ENCODE measurements at regions not wholly inside any gene's neighbourhood (a gene's known extent, or its start where the extent isn't known, plus 50 kb on each side); places are given as distances from the start of the nearest gene placed in this dataset.
"Not testable (repeated sequence)": the region's sequence is repeated elsewhere in the genome, so short reads cannot be mapped to it uniquely, and the experiment has no call there.

DNA sequence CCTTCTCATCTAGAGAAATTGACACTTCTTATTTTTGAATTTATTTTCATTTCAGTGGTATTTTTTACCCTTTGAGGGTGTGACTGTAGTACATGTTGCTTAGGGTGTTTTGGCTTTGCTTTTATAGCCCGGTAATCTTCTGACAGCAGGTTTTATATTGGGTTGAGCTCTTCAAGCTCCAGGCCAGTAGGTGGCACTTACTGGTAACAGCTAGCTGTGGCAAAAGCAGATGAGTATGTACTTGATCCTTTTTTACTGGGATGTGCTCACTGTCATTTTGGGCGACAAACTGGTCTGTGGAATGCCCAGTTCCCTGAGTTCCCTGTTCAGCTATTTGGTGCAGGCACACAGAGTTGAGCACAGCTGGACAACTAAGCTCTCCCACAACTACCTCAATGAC lies 916.2 kb upstream of the B3GALT2 start:
- DNase-seq (ENCODE audit: low read depth, low spot score) = no peak

DNA sequence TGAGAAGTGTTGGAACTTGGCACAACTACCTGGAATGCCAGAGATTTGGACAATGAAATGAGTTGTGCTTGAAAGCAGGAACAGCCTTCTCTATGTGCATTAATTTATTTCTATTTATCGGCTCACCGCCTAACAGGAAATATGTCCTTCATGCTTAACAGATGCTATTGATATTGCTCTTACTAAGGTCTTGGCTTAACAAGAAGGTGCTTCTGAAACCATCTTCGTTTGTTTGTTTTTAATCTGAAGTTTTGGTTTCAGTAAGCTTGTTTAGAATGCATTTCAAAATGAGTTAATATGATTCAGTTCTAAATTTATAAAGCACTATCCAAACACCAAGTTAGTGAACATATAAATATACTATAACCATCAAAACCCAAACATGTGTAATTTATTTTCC lies 898.3 kb upstream of the B3GALT2 start:
- DNase-seq (ENCODE audit: low read depth, low spot score) = no peak

- DNase-seq (ENCODE audit: low read depth, low spot score) = no peak
Measured at GRCh38 chr1:194081444-194081843, 895.0 kb upstream of the B3GALT2 start.

- DNase-seq (ENCODE audit: low read depth, low spot score) = no peak
Measured at GRCh38 chr1:194080826-194081225, 894.4 kb upstream of the B3GALT2 start.

- no peak for DNase-seq (ENCODE audit: low read depth, low spot score)
Measured at GRCh38 chr1:194078765-194079164, 892.4 kb upstream of the B3GALT2 start.

- DNase-seq (ENCODE audit: low read depth, low spot score) = peak; percentile 9
Measured at GRCh38 chr1:194076646-194077045, 890.2 kb upstream of the B3GALT2 start.

DNA sequence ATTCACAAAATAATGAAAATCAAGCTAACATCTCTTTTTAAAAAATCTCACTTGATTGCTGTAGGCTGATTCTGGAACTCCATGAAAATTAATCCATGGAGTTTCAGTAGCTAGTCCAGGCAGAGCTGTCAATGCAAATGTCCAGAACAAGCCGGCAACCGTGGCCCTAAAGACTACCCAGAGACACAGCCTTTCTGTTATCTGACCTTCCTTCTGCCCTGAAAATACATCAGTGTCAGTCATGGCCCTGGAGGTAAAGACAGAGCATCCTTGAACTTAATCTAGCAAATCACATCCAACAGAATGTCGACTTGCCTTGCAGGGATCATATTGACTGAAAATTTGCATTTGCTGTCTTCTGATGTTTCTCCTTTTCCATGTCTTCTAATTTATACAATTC lies 887.4 kb upstream of the B3GALT2 start:
- no peak for DNase-seq (ENCODE audit: low read depth, low spot score)

DNA sequence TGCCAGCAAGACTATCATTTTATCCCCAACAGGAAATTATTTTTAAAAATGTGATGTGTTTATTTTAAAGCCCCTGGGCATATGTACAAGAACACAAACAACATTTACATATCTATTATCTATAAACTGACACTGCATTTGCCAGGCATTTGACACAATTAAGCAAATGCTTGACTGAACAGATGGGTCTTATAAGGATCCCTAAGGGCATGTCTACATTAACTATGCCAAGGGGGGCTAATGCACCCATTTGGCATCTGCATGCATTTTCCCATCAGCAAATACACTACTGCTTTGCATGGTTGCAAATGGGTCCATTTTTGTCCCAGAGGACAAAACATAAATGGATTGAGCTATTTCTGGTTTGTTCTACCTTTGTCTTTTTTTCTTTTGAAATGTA lies 884.8 kb upstream of the B3GALT2 start:
- DNase-seq (ENCODE audit: low read depth, low spot score) = no peak

GRCh38 chr1:194069831-194070218 lies 883.4 kb upstream of the B3GALT2 start:
- no peak for DNase-seq (ENCODE audit: low read depth, low spot score)

- DNase-seq (ENCODE audit: low read depth, low spot score) = no peak
Measured at GRCh38 chr1:194069168-194069830, 882.9 kb upstream of the B3GALT2 start.

GRCh38 chr1:194068446-194069167 lies 882.2 kb upstream of the B3GALT2 start:
- DNase-seq (ENCODE audit: low read depth, low spot score) = no peak

DNA sequence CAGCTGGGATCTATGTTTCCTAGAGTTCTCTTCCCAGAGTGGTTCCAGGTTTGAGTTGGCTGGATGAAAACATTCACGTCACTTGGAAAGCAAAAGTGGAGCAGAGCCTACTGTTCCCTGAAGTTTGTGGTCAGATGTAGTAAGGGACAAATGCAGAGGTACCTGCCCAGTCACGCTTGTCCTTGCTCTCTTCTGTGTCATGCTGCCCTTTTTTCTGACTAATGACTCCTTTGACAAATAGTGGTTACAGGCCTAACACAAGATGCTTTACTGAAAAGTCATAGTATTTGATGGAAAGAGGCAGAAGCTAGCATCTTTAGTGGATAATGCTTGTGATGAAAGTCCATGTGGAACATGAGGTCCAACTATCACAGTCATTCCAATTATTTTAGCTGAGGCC lies 881.4 kb upstream of the B3GALT2 start:
- no peak for DNase-seq (ENCODE audit: low read depth, low spot score)

GRCh38 chr1:194062962-194063361 lies 876.5 kb upstream of the B3GALT2 start:
- DNase-seq (ENCODE audit: low read depth, low spot score) = no peak

- no peak for DNase-seq (ENCODE audit: low read depth, low spot score)
Measured at GRCh38 chr1:194062526-194062925, 876.1 kb upstream of the B3GALT2 start.

DNA sequence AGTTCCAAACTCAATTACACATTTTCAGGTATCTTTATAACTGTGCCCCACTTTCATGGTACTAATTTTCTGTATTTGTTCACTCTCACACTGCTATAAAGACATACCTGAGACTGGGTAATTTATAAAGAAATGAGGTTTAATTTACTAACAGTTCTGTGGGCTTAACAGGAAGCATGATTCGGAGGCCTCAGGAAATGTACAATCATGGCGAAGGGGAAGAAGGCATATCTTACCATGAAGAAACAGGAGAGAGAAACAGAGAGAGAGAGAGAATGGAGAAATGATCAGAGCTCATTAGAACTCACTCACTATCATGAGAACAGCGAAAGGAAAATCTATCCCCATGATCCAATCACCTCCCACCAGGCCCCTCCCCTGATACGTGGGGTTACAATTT lies 874.1 kb upstream of the B3GALT2 start:
- DNase-seq (ENCODE audit: low read depth, low spot score) = no peak

DNA sequence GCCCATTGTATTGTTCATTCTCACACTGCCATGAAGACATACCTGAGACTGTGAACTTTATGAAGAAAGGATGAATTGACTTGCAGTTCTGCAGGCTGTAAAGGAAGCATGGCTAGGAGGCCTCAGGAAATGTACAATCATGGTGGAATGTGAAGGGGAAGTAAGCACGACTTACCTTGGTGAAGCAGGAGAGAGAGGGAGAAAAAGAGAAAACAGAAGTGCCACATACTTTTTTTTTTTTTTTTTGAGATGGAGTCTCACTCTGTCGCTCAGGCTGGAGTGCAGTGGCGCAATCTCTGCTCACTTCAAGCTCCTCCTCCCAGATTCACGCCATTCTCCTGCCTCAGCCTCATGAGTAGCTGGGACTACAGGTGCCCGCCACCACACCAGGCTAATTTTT lies 871.9 kb upstream of the B3GALT2 start:
- not testable (repeated sequence) for DNase-seq (ENCODE audit: low read depth, low spot score)

DNA sequence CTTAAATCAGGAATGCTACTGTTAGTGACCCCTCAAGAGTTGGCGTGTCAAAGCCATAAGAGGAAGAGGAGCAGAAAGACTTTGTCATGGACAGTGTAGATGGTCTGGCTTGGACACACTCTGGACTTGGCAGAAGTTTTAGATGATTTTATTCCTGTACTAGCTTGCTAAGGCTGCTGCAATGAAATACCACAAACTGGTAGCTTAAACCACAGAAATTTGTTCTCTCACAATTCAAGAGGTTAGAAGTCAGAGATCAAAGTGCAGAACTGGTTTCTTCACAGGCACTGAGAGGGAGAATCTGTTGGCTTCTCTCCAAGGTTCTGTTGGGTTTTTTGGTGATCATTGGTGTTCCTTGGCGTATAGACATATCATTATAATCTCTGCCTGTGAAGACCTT lies 869.8 kb upstream of the B3GALT2 start:
- no peak for DNase-seq (ENCODE audit: low read depth, low spot score)

DNA sequence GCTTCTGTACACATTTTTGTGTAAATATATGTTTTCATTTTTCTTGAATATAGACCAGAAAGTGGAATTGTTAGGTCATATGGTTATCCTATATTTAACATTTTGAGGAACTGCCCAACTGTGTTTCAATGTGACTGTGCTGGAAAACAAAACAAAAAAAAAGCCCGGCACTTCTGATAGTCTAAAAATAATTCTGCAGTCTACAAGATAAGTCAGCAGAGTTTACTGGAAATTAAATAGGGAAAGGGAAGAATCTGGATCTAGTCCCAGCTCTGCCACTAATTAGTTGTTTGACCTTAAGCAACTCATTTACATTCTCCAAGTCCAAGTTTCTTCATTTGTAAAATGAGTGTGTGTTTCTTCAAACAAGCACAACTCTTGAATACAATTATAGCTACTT lies 869.1 kb upstream of the B3GALT2 start:
- no peak for DNase-seq (ENCODE audit: low read depth, low spot score)

DNA sequence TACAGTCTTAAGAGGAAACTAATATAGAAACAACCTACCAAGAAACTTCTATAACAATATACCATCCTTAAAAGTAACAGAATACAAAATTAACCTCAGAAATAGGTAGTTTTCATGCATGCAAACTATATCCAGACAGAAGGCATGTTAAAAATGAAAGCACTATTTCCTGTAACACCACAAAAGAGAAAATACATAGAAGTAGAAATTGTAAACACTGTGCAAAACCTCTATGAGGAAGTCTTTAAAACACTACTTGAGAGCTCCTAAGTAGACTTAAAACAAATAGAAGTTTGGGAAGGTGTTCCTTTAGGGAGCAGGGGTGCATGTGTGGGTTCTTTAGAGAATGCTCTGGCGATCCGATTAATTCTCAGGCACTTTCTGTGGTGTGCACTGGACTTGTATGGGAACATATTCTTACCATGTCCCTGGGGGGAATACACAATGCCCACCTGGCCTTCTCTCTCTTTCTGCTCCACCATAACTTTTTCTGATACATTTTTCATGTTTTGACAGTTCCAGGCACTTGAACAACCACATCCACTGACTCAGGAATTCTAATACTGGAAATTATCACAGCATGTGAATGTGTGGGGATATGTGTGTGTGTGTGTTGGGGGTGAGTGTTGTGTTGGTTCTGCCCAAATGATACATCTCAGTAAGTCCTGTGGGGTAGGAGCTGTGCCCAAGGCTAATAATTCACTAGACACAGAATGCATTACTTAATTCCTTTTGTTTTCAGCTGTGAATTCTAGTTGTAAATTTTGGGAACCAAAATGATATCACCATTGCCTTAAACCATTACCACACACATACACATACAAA lies 866.3 kb upstream of the B3GALT2 start:
- DNase-seq (ENCODE audit: low read depth, low spot score) = no peak

- DNase-seq (ENCODE audit: low read depth, low spot score) = no peak
Measured at GRCh38 chr1:194047921-194048320, 861.5 kb upstream of the B3GALT2 start.

- DNase-seq (ENCODE audit: low read depth, low spot score) = no peak
Measured at GRCh38 chr1:194047206-194047605, 860.8 kb upstream of the B3GALT2 start.

DNA sequence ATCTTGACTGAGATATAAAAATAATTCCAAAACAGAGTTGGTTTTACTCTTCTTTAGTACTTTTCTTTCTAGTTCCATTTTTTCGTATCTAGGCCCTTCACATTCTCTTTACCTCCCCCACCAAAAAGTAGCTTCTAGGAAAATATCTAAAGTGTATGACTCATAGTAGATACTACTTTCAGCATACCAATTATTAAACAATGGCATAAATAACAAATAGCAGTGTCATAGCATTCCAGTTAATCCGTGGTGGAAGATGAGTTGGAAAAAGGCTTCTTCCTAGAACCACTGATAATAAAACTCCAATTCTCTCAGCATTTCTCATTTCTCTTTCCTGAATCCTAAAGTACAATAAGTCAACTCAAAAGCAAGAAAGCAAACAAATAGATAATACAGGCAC lies 859.0 kb upstream of the B3GALT2 start:
- DNase-seq (ENCODE audit: low read depth, low spot score) = no peak

DNA sequence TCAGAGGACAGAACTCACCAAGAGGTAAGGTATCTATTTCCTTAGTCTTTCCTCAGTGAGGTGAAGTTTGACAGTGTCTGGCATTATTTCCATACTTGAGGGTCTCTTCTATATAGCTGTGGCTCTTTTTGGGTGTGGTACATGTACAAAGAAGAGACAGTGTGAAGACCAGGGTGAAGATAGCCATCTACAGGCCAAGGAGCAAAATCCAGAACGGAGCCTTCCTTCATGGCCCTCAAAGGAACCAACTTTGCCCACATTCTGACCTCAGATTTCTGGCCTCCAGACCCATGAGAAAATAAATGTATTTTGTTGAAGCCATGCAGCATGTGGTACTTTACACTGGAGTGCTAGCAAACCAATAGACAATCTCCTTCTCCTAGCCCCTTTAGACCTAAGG lies 858.5 kb upstream of the B3GALT2 start:
- no peak for DNase-seq (ENCODE audit: low read depth, low spot score)
